ENCODE measurements at regions not wholly inside any gene's neighbourhood (a gene's known extent, or its start where the extent isn't known, plus 50 kb on each side); places are given as distances from the start of the nearest gene placed in this dataset.

GRCh38 chr14:94998685-94999084, 158.6 kb downstream of the DICER1 start:
- Histone ChIP-seq H3K27me3 (ENCODE audit: insufficient read depth) (no peaks in the 10 kb centered on the region), H3K27ac (ENCODE audit: low read depth) (no peak overlapping the region), H3K4me3 (peak overlapping the region; percentile 24; the same call in 1 of the 2 replicates), H2AFZ (0 out of 2 replicates have a peak overlapping the region, but pooled peaks have one; percentile 31), H3F3A (replicated peaks; ENCODE audit: low read depth) (no peaks in the 10 kb centered on the region), H3K36me3 (ENCODE audit: insufficient read depth) (no peaks in the 10 kb centered on the region), H3K9me2 (ENCODE audit: insufficient read depth) (peaks cover 10% of the 10 kb centered on the region; the same call in 1 of the 2 replicates), H4K20me1 (replicated peaks; ENCODE audit: insufficient read depth) (no peaks in the 10 kb centered on the region), H3K79me2 (replicated peaks; ENCODE audit: insufficient read depth) (no peaks in the 10 kb centered on the region), H3K4me2 (peak overlapping the region; percentile 68), H3K4me1 (ENCODE audit: insufficient read depth) (peaks cover 13% of the 10 kb centered on the region; the same call in 1 of the 2 replicates)
- no peak overlapping the region for H3K27ac Mint-ChIP-seq
- DNase-seq (ENCODE audit: low spot score) (peak; percentile 65), ATAC-seq (peak; percentile 99)
- H3K4me1 Mint-ChIP-seq = peaks cover 20% of the 10 kb centered on the region
- peak overlapping the region; percentile 20; the same call in 2 of the 3 replicates for H3K4me3 Mint-ChIP-seq
- peaks cover 2% of the 10 kb centered on the region for H3K27me3 Mint-ChIP-seq (ENCODE audit: insufficient read depth, low read depth, poor library complexity)
- TF ChIP-seq NANOG (IDR thresholded peaks at IDR 0.05; ENCODE audit: borderline replicate concordance) (no peak), ZNF114 (CRISPR knock-in tag; IDR thresholded peaks at IDR 0.05) (no peak), POLR2AphosphoS5 (IDR thresholded peaks at IDR 0.05; ENCODE audit: low read depth) (no peak), ZNF331 (CRISPR knock-in tag; IDR thresholded peaks at IDR 0.05; ENCODE audit: low read depth) (no peak), JUNB (IDR thresholded peaks at IDR 0.05; ENCODE audit: unreplicated experiment) (no peak), EZH2 (IDR thresholded peaks at IDR 0.05; ENCODE audit: low read depth, unreplicated experiment) (no peak), CREB1 (CRISPR knock-in tag; IDR thresholded peaks at IDR 0.05; ENCODE audit: low read depth) (no peak), EZH2phosphoT487 (IDR thresholded peaks at IDR 0.05; ENCODE audit: unreplicated experiment) (no peak), REST (IDR thresholded peaks at IDR 0.05; ENCODE audit: unreplicated experiment) (no peak), STAT1 (IDR thresholded peaks at IDR 0.05; ENCODE audit: unreplicated experiment) (no peak)
- TF ChIP-seq, protein P1, sequence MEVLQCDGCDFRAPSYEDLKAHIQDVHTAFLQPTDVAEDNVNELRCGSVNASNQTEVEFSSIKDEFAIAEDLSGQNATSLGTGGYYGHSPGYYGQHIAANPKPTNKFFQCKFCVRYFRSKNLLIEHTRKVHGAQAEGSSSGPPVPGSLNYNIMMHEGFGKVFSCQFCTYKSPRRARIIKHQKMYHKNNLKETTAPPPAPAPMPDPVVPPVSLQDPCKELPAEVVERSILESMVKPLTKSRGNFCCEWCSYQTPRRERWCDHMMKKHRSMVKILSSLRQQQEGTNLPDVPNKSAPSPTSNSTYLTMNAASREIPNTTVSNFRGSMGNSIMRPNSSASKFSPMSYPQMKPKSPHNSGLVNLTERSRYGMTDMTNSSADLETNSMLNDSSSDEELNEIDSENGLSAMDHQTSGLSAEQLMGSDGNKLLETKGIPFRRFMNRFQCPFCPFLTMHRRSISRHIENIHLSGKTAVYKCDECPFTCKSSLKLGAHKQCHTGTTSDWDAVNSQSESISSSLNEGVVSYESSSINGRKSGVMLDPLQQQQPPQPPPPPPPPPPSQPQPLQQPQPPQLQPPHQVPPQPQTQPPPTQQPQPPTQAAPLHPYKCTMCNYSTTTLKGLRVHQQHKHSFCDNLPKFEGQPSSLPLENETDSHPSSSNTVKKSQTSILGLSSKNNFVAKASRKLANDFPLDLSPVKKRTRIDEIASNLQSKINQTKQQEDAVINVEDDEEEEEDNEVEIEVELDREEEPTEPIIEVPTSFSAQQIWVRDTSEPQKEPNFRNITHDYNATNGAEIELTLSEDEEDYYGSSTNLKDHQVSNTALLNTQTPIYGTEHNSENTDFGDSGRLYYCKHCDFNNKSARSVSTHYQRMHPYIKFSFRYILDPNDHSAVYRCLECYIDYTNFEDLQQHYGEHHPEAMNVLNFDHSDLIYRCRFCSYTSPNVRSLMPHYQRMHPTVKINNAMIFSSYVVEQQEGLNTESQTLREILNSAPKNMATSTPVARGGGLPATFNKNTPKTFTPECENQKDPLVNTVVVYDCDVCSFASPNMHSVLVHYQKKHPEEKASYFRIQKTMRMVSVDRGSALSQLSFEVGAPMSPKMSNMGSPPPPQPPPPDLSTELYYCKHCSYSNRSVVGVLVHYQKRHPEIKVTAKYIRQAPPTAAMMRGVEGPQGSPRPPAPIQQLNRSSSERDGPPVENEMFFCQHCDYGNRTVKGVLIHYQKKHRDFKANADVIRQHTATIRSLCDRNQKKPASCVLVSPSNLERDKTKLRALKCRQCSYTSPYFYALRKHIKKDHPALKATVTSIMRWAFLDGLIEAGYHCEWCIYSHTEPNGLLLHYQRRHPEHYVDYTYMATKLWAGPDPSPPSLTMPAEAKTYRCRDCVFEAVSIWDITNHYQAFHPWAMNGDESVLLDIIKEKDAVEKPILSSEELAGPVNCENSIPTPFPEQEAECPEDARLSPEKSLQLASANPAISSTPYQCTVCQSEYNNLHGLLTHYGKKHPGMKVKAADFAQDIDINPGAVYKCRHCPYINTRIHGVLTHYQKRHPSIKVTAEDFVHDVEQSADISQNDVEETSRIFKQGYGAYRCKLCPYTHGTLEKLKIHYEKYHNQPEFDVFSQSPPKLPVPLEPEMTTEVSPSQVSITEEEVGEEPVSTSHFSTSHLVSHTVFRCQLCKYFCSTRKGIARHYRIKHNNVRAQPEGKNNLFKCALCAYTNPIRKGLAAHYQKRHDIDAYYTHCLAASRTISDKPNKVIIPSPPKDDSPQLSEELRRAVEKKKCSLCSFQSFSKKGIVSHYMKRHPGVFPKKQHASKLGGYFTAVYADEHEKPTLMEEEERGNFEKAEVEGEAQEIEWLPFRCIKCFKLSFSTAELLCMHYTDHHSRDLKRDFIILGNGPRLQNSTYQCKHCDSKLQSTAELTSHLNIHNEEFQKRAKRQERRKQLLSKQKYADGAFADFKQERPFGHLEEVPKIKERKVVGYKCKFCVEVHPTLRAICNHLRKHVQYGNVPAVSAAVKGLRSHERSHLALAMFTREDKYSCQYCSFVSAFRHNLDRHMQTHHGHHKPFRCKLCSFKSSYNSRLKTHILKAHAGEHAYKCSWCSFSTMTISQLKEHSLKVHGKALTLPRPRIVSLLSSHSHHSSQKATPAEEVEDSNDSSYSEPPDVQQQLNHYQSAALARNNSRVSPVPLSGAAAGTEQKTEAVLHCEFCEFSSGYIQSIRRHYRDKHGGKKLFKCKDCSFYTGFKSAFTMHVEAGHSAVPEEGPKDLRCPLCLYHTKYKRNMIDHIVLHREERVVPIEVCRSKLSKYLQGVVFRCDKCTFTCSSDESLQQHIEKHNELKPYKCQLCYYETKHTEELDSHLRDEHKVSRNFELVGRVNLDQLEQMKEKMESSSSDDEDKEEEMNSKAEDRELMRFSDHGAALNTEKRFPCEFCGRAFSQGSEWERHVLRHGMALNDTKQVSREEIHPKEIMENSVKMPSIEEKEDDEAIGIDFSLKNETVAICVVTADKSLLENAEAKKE (CRISPR knock-in tag; IDR thresholded peaks at IDR 0.05) = no peak
- TF ChIP-seq, protein P2, sequence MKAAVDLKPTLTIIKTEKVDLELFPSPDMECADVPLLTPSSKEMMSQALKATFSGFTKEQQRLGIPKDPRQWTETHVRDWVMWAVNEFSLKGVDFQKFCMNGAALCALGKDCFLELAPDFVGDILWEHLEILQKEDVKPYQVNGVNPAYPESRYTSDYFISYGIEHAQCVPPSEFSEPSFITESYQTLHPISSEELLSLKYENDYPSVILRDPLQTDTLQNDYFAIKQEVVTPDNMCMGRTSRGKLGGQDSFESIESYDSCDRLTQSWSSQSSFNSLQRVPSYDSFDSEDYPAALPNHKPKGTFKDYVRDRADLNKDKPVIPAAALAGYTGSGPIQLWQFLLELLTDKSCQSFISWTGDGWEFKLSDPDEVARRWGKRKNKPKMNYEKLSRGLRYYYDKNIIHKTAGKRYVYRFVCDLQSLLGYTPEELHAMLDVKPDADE (IDR thresholded peaks at IDR 0.05) = no peak
- TF ChIP-seq, protein P3, sequence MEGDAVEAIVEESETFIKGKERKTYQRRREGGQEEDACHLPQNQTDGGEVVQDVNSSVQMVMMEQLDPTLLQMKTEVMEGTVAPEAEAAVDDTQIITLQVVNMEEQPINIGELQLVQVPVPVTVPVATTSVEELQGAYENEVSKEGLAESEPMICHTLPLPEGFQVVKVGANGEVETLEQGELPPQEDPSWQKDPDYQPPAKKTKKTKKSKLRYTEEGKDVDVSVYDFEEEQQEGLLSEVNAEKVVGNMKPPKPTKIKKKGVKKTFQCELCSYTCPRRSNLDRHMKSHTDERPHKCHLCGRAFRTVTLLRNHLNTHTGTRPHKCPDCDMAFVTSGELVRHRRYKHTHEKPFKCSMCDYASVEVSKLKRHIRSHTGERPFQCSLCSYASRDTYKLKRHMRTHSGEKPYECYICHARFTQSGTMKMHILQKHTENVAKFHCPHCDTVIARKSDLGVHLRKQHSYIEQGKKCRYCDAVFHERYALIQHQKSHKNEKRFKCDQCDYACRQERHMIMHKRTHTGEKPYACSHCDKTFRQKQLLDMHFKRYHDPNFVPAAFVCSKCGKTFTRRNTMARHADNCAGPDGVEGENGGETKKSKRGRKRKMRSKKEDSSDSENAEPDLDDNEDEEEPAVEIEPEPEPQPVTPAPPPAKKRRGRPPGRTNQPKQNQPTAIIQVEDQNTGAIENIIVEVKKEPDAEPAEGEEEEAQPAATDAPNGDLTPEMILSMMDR (conservative IDR thresholded peaks at IDR 0.05; ENCODE audit: low read depth in 2 of 2) = no peak
- H3K9me3 Mint-ChIP-seq = no peaks in the 10 kb centered on the region
- H3K36me3 Mint-ChIP-seq (ENCODE audit: low read depth) = no peaks in the 10 kb centered on the region
